Urinary bladder (tissue), 3 donors: ENCODE measurements at regions not wholly inside any gene's neighbourhood (a gene's known extent, or its start where the extent isn't known, plus 50 kb on each side); places are given as distances from the start of the nearest gene placed in this dataset.
"Not testable (repeated sequence)": the region's sequence is repeated elsewhere in the genome, so short reads cannot be mapped to it uniquely, and the experiment has no call there.

Experiments
- DNase-seq: peaks from one replicate; pipeline ENCODE4 v3.0.0-alpha.2; 2015; ENCODE audit errors: extremely low spot score
- H3K27ac ChIP-seq: one replicate; pipeline ENCODE4 v1.5.1; 2013; ENCODE audit warnings: low read depth, mild to moderate bottlenecking, moderate library complexity
- H3K36me3 ChIP-seq: one replicate; pipeline ENCODE4 v1.6.1; 2013; ENCODE audit warnings: mild to moderate bottlenecking, moderate library complexity; ENCODE audit not compliant: insufficient read depth
- H3K4me1 ChIP-seq: one replicate; pipeline ENCODE4 v1.6.1; 2013; ENCODE audit warnings: mild to moderate bottlenecking, moderate library complexity; ENCODE audit not compliant: insufficient read depth
- H3K4me3 ChIP-seq: one replicate; pipeline ENCODE4 v1.5.1; 2013; ENCODE audit warnings: low read depth, low read length
- WGBS: extraction: QIAGEN DNeasy Blood & Tissue Kit; methylation state at CpG from one replicate; pipeline ENCODE4 v1.1.7; 2013; 5-methylcytosine and 5-hydroxymethylcytosine counted together
- donor health status: healthy with polysubstance abuse.
- donor health status: healthy.

DNA sequence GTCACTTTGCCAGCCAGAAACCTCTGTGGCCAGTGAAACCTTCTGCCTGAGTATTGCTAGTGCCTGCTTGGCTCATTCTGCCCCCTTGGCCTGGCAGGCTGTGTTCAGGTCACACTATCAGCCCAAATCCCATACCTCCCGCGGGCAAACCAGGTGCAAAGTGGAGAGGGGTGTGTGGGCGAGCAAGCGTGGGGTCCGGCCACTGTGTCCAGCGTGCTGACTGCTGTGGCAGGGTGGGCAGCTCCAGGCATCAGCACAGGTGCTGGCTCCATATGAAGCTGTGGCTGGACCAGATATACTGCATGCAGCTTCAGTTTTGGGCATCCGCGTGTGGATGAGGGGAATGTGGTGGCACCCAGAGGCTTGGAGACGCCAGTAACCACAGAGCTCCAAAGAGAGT lies 576.5 kb upstream of the EDIL3 start:
- 96% methylated on average over 9 of the region's 9 CpGs for WGBS
- DNase-seq: no peak
- H3K4me1 ChIP-seq: no peaks in the 10 kb centered on the region
- H3K36me3 ChIP-seq: no peaks in the 10 kb centered on the region
- no peak overlapping the region for H3K4me3 ChIP-seq
- H3K27ac ChIP-seq: no peak overlapping the region

DNA sequence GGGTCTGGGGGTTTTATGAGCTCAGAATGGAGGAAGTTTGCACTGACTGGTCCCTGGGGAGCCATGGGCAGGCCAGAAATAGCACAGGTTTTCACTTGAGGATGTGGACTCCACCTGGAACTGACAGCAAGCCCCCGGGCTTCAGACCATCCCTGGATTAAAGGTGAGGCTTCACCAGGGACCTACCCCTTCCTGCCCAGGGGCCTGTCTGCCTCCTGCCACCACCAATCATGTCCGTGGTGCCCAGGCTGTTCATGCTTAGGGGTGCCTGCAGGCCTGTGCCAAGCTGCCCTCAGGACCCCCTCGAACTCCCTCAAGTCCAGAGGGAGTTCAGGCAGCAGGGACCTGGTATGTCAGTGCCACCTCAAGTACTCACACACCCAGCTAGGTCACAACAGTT lies 577.2 kb upstream of the EDIL3 start:
- 81% methylated on average over 3 of the region's 3 CpGs for WGBS
- Histone ChIP-seq H3K36me3 (no peaks in the 10 kb centered on the region), H3K4me3 (no peak overlapping the region), H3K4me1 (no peaks in the 10 kb centered on the region), H3K27ac (no peak overlapping the region)
- no peak for DNase-seq

DNA sequence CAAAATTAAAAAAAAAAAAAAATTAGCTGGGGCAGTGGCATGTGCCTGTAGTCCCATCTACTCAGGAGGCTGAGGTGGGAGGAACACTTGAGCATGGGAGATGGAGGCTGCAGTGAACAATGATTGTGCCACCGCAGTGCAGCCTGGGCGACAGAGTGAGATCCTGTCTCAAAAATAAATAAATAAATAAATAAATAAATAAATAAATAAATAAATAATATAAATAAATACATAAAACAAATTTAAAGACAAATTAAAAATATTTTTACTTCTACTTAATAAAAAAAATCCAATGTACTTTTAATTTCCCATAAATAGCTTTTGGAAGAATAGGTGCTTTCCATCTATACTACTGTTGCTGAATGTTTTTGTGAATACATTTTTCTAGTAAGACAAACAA lies 598.4 kb upstream of the EDIL3 start:
- Histone ChIP-seq H3K36me3 (no peaks in the 10 kb centered on the region), H3K4me1 (no peaks in the 10 kb centered on the region), H3K4me3 (no peak overlapping the region), H3K27ac (no peak overlapping the region)
- DNase-seq: no peak
- WGBS: 50% methylated on average over 2 of the region's 2 CpGs

DNA sequence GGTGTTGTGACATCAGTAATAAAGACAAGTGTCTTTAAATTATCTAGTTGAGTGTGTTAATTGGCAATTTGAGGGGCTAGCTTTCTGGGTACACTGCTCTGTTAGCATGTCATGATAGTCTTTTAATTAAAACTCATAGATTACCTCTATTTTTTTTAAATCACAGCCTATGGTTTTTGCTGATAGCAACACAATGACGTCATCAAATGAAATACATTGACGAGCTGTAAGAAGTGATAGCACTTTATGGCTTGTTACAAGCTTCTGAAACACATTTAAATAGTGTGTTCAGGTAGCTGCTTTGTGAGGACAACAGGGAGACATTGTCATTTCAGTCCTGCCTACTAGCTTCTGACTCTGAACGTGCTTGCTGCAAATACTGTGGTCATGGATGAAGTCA lies 600.5 kb upstream of the EDIL3 start:
- Histone ChIP-seq H3K27ac (no peak overlapping the region), H3K36me3 (no peaks in the 10 kb centered on the region), H3K4me1 (no peaks in the 10 kb centered on the region), H3K4me3 (no peak overlapping the region)
- 40% methylated on average over 3 of the region's 3 CpGs for WGBS
- no peak for DNase-seq

DNA sequence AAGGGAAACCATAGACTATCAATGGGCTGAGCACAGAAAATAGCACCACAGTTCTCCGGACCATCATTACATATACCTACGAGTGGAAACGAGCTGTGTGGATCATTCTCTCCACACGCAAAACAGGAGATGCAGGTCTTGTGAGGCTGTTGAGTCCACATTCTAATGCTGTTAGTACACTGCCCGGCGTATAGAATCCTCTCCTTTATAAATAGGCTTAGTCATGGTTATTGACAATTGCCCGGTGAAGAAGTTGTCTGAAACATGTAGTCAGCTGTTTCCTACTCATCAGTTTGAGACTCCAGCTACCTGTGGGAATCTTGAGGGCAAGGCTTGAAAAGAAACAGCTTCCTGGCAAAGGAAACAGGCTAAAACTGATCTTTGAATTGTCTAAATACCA lies 602.0 kb upstream of the EDIL3 start:
- Histone ChIP-seq H3K4me1 (no peaks in the 10 kb centered on the region), H3K4me3 (no peak overlapping the region), H3K36me3 (no peaks in the 10 kb centered on the region), H3K27ac (no peak overlapping the region)
- no peak for DNase-seq
- whole genome bisulfite sequencing: 78% methylated on average over 7 of the region's 7 CpGs

DNA sequence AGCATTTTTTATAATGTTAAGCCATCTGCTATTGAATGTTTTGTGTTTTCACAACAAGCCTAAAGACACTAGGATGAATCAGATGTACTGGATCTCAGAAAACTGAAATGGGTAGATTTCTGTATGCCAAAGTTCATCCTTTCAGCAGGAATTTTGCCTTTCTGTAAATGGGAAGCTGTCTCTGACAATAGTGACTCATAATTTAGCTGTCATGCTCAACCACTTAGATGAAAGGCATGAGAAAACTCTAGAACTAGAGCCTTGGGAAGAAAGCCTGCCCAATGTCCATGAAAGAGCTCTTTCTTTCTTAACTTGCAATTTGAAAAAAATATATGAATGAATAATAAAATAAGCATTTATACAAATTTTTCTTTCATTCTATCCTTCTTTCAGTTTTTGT lies 616.0 kb upstream of the EDIL3 start:
- Histone ChIP-seq H3K36me3 (no peaks in the 10 kb centered on the region), H3K4me3 (no peak overlapping the region), H3K27ac (no peak overlapping the region), H3K4me1 (no peaks in the 10 kb centered on the region)
- no peak for DNase-seq

DNA sequence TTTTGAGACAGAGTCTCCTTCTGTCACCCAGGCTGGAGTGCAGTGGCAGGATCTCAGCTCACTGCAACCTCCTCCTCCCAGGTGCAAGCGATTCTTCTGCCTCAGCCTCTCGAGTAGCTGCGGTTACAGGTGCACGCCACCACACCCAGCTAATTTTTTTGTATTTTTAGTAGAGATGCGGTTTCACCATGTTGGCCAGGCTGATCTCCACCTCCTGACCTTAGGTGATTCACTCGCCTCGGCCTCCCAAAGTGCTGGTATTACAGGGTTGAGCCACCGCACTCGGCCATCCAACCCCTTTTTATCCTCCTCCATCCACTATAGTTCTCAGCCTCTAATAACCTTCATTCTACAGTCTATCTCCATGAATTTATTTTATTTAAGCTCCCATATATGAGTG lies 617.3 kb upstream of the EDIL3 start:
- 95% methylated on average over 9 of the region's 9 CpGs for WGBS
- DNase-seq, H3K4me1 ChIP-seq, H3K27ac ChIP-seq, H3K4me3 ChIP-seq, H3K36me3 ChIP-seq: not testable (repeated sequence)

DNA sequence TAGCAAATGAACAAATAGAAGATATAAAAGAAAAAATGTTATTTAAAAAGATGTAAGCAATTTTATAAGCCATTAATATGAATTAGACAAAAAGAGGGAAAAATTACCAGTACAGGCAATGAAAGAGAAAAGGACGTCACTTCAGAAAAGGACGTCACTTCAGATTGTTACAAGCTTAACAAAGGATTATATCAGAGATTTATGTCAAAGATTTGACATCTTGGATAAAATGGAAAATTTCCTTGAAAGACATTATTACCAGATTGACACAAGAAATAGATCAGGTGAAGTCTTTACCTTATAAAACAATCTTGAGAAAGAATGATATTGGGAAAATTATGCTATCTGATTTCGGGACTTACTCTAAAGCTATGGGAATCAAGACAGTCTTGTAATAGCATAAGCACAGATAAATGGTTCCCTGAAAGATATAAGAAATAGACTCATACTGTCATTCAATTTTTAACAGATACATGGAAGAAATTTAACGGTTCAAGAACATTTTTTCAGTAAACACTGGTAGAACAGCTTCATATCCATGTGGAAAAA lies 625.4 kb upstream of the EDIL3 start:
- no peaks in the 10 kb centered on the region for H3K4me1 ChIP-seq
- 83% methylated on average over 4 of the region's 4 CpGs for WGBS
- no peaks in the 10 kb centered on the region for H3K36me3 ChIP-seq
- DNase-seq: no peak
- H3K27ac ChIP-seq: no peak overlapping the region
- H3K4me3 ChIP-seq: no peak overlapping the region

DNA sequence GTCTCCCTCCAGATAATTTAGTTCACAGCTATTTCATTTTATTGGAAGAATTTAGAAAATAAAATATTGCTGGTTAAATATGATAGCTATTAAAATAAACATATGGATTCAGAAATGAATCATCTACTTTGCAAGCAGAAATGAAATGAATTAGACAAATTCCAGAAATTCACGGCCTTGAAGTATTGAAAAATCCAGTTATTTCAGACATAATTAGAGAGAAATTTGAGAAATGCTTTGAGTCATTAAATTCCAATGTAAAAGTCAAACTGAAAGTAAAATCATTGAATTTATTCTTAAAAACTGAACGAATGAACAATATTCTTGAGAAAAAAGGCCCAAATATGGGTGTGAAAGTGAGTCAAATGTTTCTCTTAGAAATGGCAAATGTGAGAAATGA lies 632.6 kb upstream of the EDIL3 start:
- Histone ChIP-seq H3K4me1 (no peaks in the 10 kb centered on the region), H3K36me3 (no peaks in the 10 kb centered on the region), H3K4me3 (no peak overlapping the region), H3K27ac (no peak overlapping the region)
- no peak for DNase-seq
- WGBS: 84% methylated on average over 2 of the region's 2 CpGs

DNA sequence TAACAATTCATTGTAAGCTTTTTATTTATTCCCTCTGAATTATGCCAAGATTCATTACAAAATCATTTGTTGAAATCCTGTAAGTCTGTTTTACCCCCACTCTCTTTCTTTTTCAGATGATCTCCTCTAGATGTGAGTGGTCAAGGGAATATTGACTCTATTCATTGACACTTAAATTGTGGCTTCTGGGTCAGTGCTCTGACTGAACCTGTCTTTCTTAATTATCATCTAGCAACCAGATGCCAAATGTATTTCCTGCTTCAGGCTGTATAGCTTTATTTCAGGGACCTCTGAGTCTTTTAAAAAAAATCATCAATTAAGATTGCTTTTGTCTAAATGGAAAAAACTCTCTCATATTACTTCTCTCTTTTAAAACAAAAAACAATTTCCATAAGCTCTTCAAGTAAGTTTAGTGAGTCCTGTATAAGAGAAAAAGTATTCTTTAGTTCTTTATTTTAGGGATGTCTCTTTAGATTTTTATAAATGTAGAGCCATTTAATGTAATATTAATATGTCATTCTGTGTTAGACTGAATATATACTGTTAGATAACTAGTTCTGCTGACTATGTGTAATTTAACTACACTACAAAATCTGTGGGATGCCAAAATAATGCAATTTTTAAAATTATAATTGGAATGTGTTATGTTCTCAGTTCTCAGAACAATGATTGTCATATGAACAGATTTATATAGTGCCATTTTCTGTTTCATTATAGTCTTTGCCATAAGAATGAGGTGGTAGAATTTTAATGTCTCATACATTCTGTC lies 645.8 kb upstream of the EDIL3 start:
- Histone ChIP-seq H3K27ac (no peak overlapping the region), H3K4me3 (no peak overlapping the region), H3K36me3 (no peaks in the 10 kb centered on the region), H3K4me1 (no peaks in the 10 kb centered on the region)
- DNase-seq: no peak

DNA sequence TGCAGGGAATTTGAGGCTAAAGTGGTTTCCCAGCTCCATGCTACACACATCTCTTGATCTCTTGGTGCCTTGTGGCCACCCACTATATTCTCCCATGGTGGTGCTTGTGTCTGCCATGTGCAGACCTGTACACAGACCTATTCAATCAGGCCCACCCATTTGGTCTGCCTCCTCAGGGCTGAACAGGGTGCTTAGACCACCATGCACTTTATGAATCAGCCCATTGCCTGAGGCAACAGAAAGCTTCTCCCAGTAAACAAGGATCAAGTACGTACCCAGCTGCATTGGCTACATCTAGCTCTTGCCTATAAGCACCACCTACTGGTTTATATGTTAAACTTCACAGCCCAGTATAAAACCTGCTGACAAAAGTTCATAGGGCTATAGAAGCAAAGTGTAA lies 664.3 kb upstream of the EDIL3 start:
- no peak overlapping the region for H3K27ac ChIP-seq
- H3K4me3 ChIP-seq: no peak overlapping the region
- no peaks in the 10 kb centered on the region for H3K36me3 ChIP-seq
- no peaks in the 10 kb centered on the region for H3K4me1 ChIP-seq
- WGBS: 7% methylated on average over 1 of the region's 1 CpG
- no peak for DNase-seq

DNA sequence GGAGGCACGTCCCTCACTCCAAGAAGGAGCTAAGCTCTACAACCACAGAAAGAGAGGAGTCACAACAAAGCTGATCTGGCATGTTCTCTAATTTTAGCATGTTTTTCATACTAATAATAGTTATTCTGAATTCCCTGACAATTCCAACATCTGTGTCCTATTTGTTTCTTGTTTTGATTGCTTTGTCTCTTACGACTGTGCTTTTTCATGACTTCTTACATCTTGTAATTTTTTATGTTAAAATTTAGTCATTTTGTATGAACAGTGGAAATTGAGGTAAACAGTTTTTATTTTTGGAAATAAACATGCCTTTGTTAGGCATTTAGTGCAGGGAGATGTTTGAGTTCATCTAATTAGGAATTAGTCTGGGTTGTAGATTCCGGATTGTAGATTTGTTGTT lies 668.1 kb upstream of the EDIL3 start:
- DNase-seq: no peak
- 67% methylated on average over 3 of the region's 3 CpGs for WGBS

DNA sequence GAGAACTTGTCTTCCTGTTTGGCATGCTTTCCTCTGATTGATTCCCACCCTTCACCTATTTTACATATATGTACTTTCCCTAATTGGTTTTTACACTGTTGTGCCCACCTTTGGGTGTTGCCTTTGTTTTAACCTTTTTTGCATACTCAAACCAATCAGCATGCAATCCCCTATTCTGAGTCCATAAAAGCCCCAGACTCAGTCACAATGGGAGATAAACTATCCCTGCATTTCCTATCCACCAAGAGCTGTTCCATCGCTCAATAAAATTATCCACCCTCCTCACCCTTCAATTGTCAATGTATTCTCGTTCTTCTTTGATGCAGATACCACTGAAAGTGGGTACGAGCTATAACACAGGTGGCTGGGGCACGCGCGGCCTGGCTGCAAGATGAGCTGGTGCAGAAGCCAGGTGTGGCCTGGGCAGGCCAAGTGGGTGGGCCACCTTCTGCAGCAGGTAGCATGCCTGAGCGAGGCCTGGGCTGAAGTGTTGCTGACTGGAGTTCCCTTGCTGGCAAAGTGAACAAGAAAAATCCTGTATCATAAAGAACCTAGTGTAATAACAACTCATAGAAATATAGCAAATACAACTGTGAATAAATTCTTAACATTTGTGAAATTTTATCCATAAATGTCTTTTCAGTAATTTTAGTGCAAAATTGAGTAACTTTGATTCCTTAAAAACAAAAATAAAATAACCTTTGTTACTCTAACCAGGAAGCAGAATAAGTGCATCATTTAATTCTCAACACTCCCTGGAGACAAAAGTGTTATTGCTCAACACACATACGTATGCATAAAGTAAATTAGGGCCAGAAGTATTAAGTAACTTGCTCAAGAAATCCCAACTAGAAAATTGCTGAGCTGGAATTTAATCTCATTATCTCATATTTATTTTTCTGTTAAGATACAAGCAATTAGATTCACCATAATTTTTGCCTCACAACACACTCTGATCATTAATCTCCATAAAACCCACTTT lies 685.3 kb upstream of the EDIL3 start:
- 90% methylated on average over 8 of the region's 8 CpGs for WGBS

More for the DNA sequence above, 668.1 kb upstream of the EDIL3 start:
- Histone ChIP-seq H3K36me3 (no peaks in the 10 kb centered on the region), H3K4me3 (no peak overlapping the region), H3K4me1 (no peaks in the 10 kb centered on the region), H3K27ac (no peak overlapping the region)

DNA sequence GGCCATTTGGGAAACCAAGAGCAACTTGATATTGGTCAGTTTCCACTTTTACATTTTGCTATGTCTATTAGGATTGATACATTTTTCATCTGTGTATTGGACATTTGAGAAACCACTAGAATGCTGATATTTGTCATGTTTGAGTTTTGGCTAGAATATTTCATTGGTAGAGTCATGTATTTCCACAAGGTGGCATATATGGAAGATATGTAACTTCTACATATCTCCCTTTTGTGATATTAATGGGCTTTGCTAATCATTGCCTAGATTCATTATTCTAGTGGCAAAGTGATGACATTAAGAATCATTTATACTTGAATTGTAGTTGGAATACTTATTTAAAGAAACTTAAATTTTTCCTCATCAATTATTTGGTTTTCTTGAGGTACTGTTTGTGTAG lies 692.9 kb upstream of the EDIL3 start:
- H3K27ac ChIP-seq: no peak overlapping the region
- no peak overlapping the region for H3K4me3 ChIP-seq
- H3K36me3 ChIP-seq: no peaks in the 10 kb centered on the region
- DNase-seq: no peak
- no peaks in the 10 kb centered on the region for H3K4me1 ChIP-seq

More for the DNA sequence above, 685.3 kb upstream of the EDIL3 start:
- Histone ChIP-seq H3K36me3 (no peaks in the 10 kb centered on the region), H3K4me3 (no peak overlapping the region), H3K4me1 (no peaks in the 10 kb centered on the region), H3K27ac (no peak overlapping the region)
- no peak for DNase-seq
